ENCODE measurements at regions not wholly inside any gene's neighbourhood (a gene's known extent, or its start where the extent isn't known, plus 50 kb on each side); places are given as distances from the start of the nearest gene placed in this dataset.

- H3K9ac ChIP-seq (ENCODE audit: low read depth in 1 of 2, low read length in 2 of 2) = no peak overlapping the region
- no peaks in the 10 kb centered on the region for H3K27me3 ChIP-seq (ENCODE audit: control insufficient read depth in 1 of 2, insufficient read depth in 2 of 2, low read length in 2 of 2)
- no peaks in the 10 kb centered on the region for H3K4me1 ChIP-seq (ENCODE audit: control insufficient read depth in 1 of 2, insufficient read depth in 2 of 2, low read length in 2 of 2)
- H3K4me3 ChIP-seq (ENCODE audit: low read depth in 1 of 2, low read length in 2 of 2) = no peak overlapping the region
- no peaks in the 10 kb centered on the region for H3K36me3 ChIP-seq (ENCODE audit: control insufficient read depth in 1 of 2, insufficient read depth in 2 of 2, low read length in 2 of 2)
- H3K9me3 ChIP-seq (ENCODE audit: control insufficient read depth in 1 of 2, low read length in 2 of 2) = no peaks in the 10 kb centered on the region
- H3K27ac ChIP-seq (ENCODE audit: low read depth, low read length) = no peak overlapping the region
Measured at GRCh38 chr3:69562020-69562419, 176.1 kb upstream of the FRMD4B start.

GRCh38 chr3:69560818-69561217 lies 174.9 kb upstream of the FRMD4B start:
- Histone ChIP-seq H3K9ac (ENCODE audit: low read depth in 1 of 2, low read length in 2 of 2) (no peak overlapping the region), H3K9me3 (ENCODE audit: control insufficient read depth in 1 of 2, low read length in 2 of 2) (no peaks in the 10 kb centered on the region), H3K27me3 (ENCODE audit: control insufficient read depth in 1 of 2, insufficient read depth in 2 of 2, low read length in 2 of 2) (no peaks in the 10 kb centered on the region), H3K36me3 (ENCODE audit: control insufficient read depth in 1 of 2, insufficient read depth in 2 of 2, low read length in 2 of 2) (no peaks in the 10 kb centered on the region), H3K27ac (ENCODE audit: low read depth, low read length) (no peak overlapping the region), H3K4me1 (ENCODE audit: control insufficient read depth in 1 of 2, insufficient read depth in 2 of 2, low read length in 2 of 2) (no peaks in the 10 kb centered on the region), H3K4me3 (ENCODE audit: low read depth in 1 of 2, low read length in 2 of 2) (no peak overlapping the region)

DNA sequence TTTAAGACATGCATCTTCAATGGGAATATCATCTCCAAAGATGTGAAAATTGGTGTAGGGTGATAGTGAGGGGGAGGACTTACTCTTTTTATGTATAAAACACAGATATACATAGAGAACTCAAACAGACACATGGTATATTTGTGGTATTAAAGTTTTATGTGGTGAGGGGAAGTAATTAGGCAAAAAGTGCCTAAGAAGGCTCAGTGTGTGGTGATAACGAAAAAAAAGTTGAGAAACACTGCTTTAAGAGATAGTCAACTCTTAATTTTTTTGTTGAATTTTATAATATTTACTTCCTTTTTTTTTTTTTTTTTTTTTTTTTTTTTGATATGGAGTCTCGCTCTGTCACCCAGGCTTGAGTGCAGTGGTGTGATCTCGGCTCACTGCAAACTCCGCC lies 174.2 kb upstream of the FRMD4B start:
- Histone ChIP-seq H3K4me3 (ENCODE audit: low read depth in 1 of 2, low read length in 2 of 2) (no peak overlapping the region), H3K9me3 (ENCODE audit: control insufficient read depth in 1 of 2, low read length in 2 of 2) (no peaks in the 10 kb centered on the region), H3K27ac (ENCODE audit: low read depth, low read length) (no peak overlapping the region), H3K36me3 (ENCODE audit: control insufficient read depth in 1 of 2, insufficient read depth in 2 of 2, low read length in 2 of 2) (no peaks in the 10 kb centered on the region), H3K4me1 (ENCODE audit: control insufficient read depth in 1 of 2, insufficient read depth in 2 of 2, low read length in 2 of 2) (no peaks in the 10 kb centered on the region), H3K9ac (ENCODE audit: low read depth in 1 of 2, low read length in 2 of 2) (no peak overlapping the region), H3K27me3 (ENCODE audit: control insufficient read depth in 1 of 2, insufficient read depth in 2 of 2, low read length in 2 of 2) (no peaks in the 10 kb centered on the region)

DNA sequence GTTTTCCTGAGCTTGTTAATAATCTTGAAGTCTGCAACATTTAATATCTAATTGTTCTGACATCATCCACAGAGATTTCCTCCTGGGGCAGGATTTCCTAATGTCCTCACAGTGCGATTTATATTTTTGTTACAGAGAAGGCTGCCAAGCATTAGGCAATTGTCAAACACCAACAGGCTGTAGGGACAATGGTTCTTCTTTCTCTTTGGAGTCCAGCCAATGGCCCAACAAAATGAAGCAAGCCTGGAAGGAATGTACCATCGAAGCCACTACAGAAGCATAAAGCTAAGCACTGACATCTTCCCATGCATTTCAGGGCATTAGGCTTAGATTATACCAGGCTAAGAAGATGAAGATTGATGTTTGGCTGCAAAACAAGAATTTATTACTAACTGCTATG lies 173.0 kb upstream of the FRMD4B start:
- Histone ChIP-seq H3K36me3 (ENCODE audit: control insufficient read depth in 1 of 2, insufficient read depth in 2 of 2, low read length in 2 of 2) (no peaks in the 10 kb centered on the region), H3K4me1 (ENCODE audit: control insufficient read depth in 1 of 2, insufficient read depth in 2 of 2, low read length in 2 of 2) (no peaks in the 10 kb centered on the region), H3K27ac (ENCODE audit: low read depth, low read length) (no peak overlapping the region), H3K27me3 (ENCODE audit: control insufficient read depth in 1 of 2, insufficient read depth in 2 of 2, low read length in 2 of 2) (no peaks in the 10 kb centered on the region), H3K9me3 (ENCODE audit: control insufficient read depth in 1 of 2, low read length in 2 of 2) (no peaks in the 10 kb centered on the region), H3K4me3 (ENCODE audit: low read depth in 1 of 2, low read length in 2 of 2) (no peak overlapping the region), H3K9ac (ENCODE audit: low read depth in 1 of 2, low read length in 2 of 2) (no peak overlapping the region)

GRCh38 chr3:69554576-69554975 lies 168.7 kb upstream of the FRMD4B start:
- H3K4me3 ChIP-seq (ENCODE audit: low read depth in 1 of 2, low read length in 2 of 2) = no peak overlapping the region
- no peaks in the 10 kb centered on the region for H3K4me1 ChIP-seq (ENCODE audit: control insufficient read depth in 1 of 2, insufficient read depth in 2 of 2, low read length in 2 of 2)
- no peak overlapping the region for H3K27ac ChIP-seq (ENCODE audit: low read depth, low read length)
- no peaks in the 10 kb centered on the region for H3K9me3 ChIP-seq (ENCODE audit: control insufficient read depth in 1 of 2, low read length in 2 of 2)
- H3K36me3 ChIP-seq (ENCODE audit: control insufficient read depth in 1 of 2, insufficient read depth in 2 of 2, low read length in 2 of 2) = no peaks in the 10 kb centered on the region
- no peaks in the 10 kb centered on the region for H3K27me3 ChIP-seq (ENCODE audit: control insufficient read depth in 1 of 2, insufficient read depth in 2 of 2, low read length in 2 of 2)
- no peak overlapping the region for H3K9ac ChIP-seq (ENCODE audit: low read depth in 1 of 2, low read length in 2 of 2)

GRCh38 chr3:69553888-69554287 lies 168.0 kb upstream of the FRMD4B start:
- Histone ChIP-seq H3K9ac (ENCODE audit: low read depth in 1 of 2, low read length in 2 of 2) (no peak overlapping the region), H3K9me3 (ENCODE audit: control insufficient read depth in 1 of 2, low read length in 2 of 2) (no peaks in the 10 kb centered on the region), H3K27me3 (ENCODE audit: control insufficient read depth in 1 of 2, insufficient read depth in 2 of 2, low read length in 2 of 2) (no peaks in the 10 kb centered on the region), H3K4me3 (ENCODE audit: low read depth in 1 of 2, low read length in 2 of 2) (no peak overlapping the region), H3K4me1 (ENCODE audit: control insufficient read depth in 1 of 2, insufficient read depth in 2 of 2, low read length in 2 of 2) (no peaks in the 10 kb centered on the region), H3K27ac (ENCODE audit: low read depth, low read length) (no peak overlapping the region), H3K36me3 (ENCODE audit: control insufficient read depth in 1 of 2, insufficient read depth in 2 of 2, low read length in 2 of 2) (no peaks in the 10 kb centered on the region)

DNA sequence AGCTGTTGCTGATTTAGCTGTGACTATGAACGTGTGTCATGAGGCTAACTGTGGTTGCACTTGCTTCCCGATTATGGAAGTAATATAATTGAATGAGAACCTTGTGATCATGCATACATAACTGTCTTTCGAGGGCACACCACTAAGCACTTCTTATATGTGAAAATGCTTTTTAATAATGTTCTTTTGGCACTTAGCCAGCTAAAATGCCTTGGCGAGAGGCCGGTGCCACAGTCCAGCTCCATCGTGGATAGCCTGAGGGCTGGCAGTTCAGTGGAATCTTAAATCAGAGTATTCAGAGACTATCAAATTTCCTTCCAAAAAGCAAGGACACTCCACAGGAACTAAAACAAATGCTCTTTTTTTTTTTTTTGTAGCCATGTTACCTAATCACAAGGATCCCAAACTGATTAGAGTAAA lies 161.6 kb upstream of the FRMD4B start:
- Histone ChIP-seq H3K27me3 (ENCODE audit: control insufficient read depth in 1 of 2, insufficient read depth in 2 of 2, low read length in 2 of 2) (no peaks in the 10 kb centered on the region), H3K27ac (ENCODE audit: low read depth, low read length) (no peak overlapping the region), H3K4me3 (ENCODE audit: low read depth in 1 of 2, low read length in 2 of 2) (no peak overlapping the region), H3K4me1 (ENCODE audit: control insufficient read depth in 1 of 2, insufficient read depth in 2 of 2, low read length in 2 of 2) (no peaks in the 10 kb centered on the region), H3K36me3 (ENCODE audit: control insufficient read depth in 1 of 2, insufficient read depth in 2 of 2, low read length in 2 of 2) (no peaks in the 10 kb centered on the region), H3K9me3 (ENCODE audit: control insufficient read depth in 1 of 2, low read length in 2 of 2) (no peaks in the 10 kb centered on the region), H3K9ac (ENCODE audit: low read depth in 1 of 2, low read length in 2 of 2) (no peak overlapping the region)

- Histone ChIP-seq H3K27me3 (ENCODE audit: control insufficient read depth in 1 of 2, insufficient read depth in 2 of 2, low read length in 2 of 2) (peaks cover 0 to 6% of the 10 kb centered on the region in 2 donors), H3K36me3 (ENCODE audit: control insufficient read depth in 1 of 2, insufficient read depth in 2 of 2, low read length in 2 of 2) (no peaks in the 10 kb centered on the region), H3K4me3 (ENCODE audit: low read depth in 1 of 2, low read length in 2 of 2) (no peak overlapping the region), H3K9ac (ENCODE audit: low read depth in 1 of 2, low read length in 2 of 2) (no peak overlapping the region), H3K9me3 (ENCODE audit: control insufficient read depth in 1 of 2, low read length in 2 of 2) (no peaks in the 10 kb centered on the region), H3K27ac (ENCODE audit: low read depth, low read length) (no peak overlapping the region), H3K4me1 (ENCODE audit: control insufficient read depth in 1 of 2, insufficient read depth in 2 of 2, low read length in 2 of 2) (no peaks in the 10 kb centered on the region)
Measured at GRCh38 chr3:69542805-69543429, 157.0 kb upstream of the FRMD4B start.

DNA sequence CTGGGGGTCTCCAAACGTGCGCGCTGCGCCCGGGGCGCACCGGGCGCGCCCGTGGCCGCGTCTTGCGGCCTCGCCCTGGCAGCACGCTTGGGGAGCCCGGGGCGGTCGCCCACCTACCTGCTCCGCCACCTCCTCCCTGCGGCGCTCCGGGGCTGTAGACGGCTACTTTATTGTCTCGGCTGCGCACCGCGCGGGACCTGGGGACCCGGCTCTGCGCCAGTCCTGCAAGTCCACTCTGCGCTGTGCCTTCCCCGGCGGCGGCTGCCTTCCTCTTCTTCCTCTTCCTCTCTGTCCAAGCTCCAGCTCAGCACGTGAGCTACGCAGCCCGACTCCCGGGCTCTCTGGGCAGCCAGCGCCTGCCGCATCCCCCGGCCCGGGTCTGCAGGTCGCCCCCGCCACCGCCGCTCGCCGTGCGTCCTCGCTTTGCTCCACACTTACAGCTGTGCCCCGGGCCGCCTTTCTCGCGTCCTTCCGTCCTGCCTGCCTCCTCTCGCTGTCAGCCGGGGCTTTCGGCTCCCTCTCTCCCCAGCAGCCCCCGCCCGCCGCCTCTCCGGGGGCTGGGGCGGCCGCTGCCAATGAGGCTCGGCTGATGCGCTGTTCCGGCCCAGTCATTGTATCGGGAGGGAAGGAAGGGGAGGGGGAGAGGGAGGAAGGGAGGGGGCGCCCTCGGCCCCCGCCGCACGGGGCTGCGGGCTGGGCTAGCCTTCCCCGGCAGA lies 156.4 kb upstream of the FRMD4B start:
- Histone ChIP-seq H3K4me1 (ENCODE audit: control insufficient read depth in 1 of 2, insufficient read depth in 2 of 2, low read length in 2 of 2) (no peaks in the 10 kb centered on the region), H3K36me3 (ENCODE audit: control insufficient read depth in 1 of 2, insufficient read depth in 2 of 2, low read length in 2 of 2) (no peaks in the 10 kb centered on the region), H3K27me3 (ENCODE audit: control insufficient read depth in 1 of 2, insufficient read depth in 2 of 2, low read length in 2 of 2) (peaks cover 0 to 6% of the 10 kb centered on the region in 2 donors), H3K27ac (ENCODE audit: low read depth, low read length) (no peak overlapping the region), H3K9me3 (ENCODE audit: control insufficient read depth in 1 of 2, low read length in 2 of 2) (no peaks in the 10 kb centered on the region), H3K4me3 (ENCODE audit: low read depth in 1 of 2, low read length in 2 of 2) (peak overlapping the region in 1 of 2 donors; percentile 35), H3K9ac (ENCODE audit: low read depth in 1 of 2, low read length in 2 of 2) (no peak overlapping the region)

GRCh38 chr3:69541711-69542088 lies 155.8 kb upstream of the FRMD4B start:
- H3K4me1 ChIP-seq (ENCODE audit: control insufficient read depth in 1 of 2, insufficient read depth in 2 of 2, low read length in 2 of 2) = no peaks in the 10 kb centered on the region
- no peak overlapping the region for H3K27ac ChIP-seq (ENCODE audit: low read depth, low read length)
- H3K9ac ChIP-seq (ENCODE audit: low read depth in 1 of 2, low read length in 2 of 2) = no peak overlapping the region
- H3K36me3 ChIP-seq (ENCODE audit: control insufficient read depth in 1 of 2, insufficient read depth in 2 of 2, low read length in 2 of 2) = no peaks in the 10 kb centered on the region
- no peaks in the 10 kb centered on the region for H3K9me3 ChIP-seq (ENCODE audit: control insufficient read depth in 1 of 2, low read length in 2 of 2)
- peak overlapping the region in 1 of 2 donors; percentile 35 for H3K4me3 ChIP-seq (ENCODE audit: low read depth in 1 of 2, low read length in 2 of 2)
- H3K27me3 ChIP-seq (ENCODE audit: control insufficient read depth in 1 of 2, insufficient read depth in 2 of 2, low read length in 2 of 2) = peaks cover 0 to 6% of the 10 kb centered on the region in 2 donors

All from duodenal mucosa (tissue), 2 donors.